ENCODE measurements at regions not wholly inside any gene's neighbourhood (a gene's known extent, or its start where the extent isn't known, plus 50 kb on each side); places are given as distances from the start of the nearest gene placed in this dataset.

- TF ChIP-seq POLR2A (IDR thresholded peaks at IDR 0.05; ENCODE audit: low read depth, low read length) (no peak), PAX5 (IDR thresholded peaks at IDR 0.05; ENCODE audit: insufficient read depth, low read length, severe bottlenecking) (no peak), SPI1 (IDR thresholded peaks at IDR 0.05; ENCODE audit: low read depth, low read length) (no peak), POLR2AphosphoS5 (IDR thresholded peaks at IDR 0.05; ENCODE audit: low read depth, low read length) (no peak)
Measured at GRCh38 chr10:120007261-120007660, 114.7 kb downstream of the SEC23IP start.
